H9 (cell line): ENCODE measurements at regions not wholly inside any gene's neighbourhood (a gene's known extent, or its start where the extent isn't known, plus 50 kb on each side); places are given as distances from the start of the nearest gene placed in this dataset.
A peak's percentile ranks its signal among the peaks of the same experiment; 100 is the strongest.

Experiments
- DNase-seq: peaks from one replicate; pipeline ENCODE4 v3.0.0-alpha.2; 2017
- H2AFZ ChIP-seq: one replicate; pipeline ENCODE4 v1.6.1; 2013; ENCODE audit warnings: mild to moderate bottlenecking, low read length, control low read depth, moderate library complexity
- H2AK5ac ChIP-seq: 2 replicates; pipeline ENCODE4 v1.6.1; 2013; ENCODE audit warnings: low read length, control low read depth, mixed read lengths; ENCODE audit not compliant: insufficient read length
- H2BK120ac ChIP-seq: one replicate; pipeline ENCODE4 v1.6.1; 2013; ENCODE audit warnings: low read depth, mild to moderate bottlenecking, low read length, control low read depth, inconsistent platforms; ENCODE audit not compliant: poor library complexity, severe bottlenecking
- H2BK12ac ChIP-seq: 2 replicates; pipeline ENCODE4 v1.6.1; 2013; ENCODE audit warnings: low read length, control low read depth, mixed read lengths, low read depth; ENCODE audit not compliant: insufficient read length
- H2BK15ac ChIP-seq: 2 replicates; pipeline ENCODE4 v1.6.1; 2013; ENCODE audit warnings: low read depth, low read length, control low read depth
- H2BK20ac ChIP-seq: one replicate; pipeline ENCODE4 v1.6.1; 2013; ENCODE audit warnings: low read depth, mild to moderate bottlenecking, low read length, control low read depth, inconsistent platforms; ENCODE audit not compliant: poor library complexity, severe bottlenecking
- H2BK5ac ChIP-seq: 2 replicates; pipeline ENCODE4 v1.6.1; 2013; ENCODE audit warnings: low read length, control low read depth, mixed read lengths; ENCODE audit not compliant: insufficient read length
- H3K14ac ChIP-seq: 2 replicates; pipeline ENCODE4 v1.6.1; 2013; ENCODE audit warnings: low read length, control low read depth; ENCODE audit not compliant: insufficient read depth
- H3K18ac ChIP-seq: 2 replicates; pipeline ENCODE4 v1.6.1; 2013; ENCODE audit warnings: low read depth, mild to moderate bottlenecking, mixed read lengths, low read length, control low read depth; ENCODE audit not compliant: insufficient read length
- H3K23ac ChIP-seq: 2 replicates; pipeline ENCODE4 v1.6.1; 2013; ENCODE audit warnings: low read length, control low read depth, mixed read lengths, low read depth; ENCODE audit not compliant: insufficient read length
- H3K23me2 ChIP-seq: 2 replicates; pipeline ENCODE4 v1.6.1; 2013; ENCODE audit warnings: low read depth, mild to moderate bottlenecking, mixed read lengths, low read length, control low read depth; ENCODE audit not compliant: insufficient read length, poor library complexity, severe bottlenecking
- H3K27ac ChIP-seq: 2 replicates; pipeline ENCODE4 v1.5.1; 2013; ENCODE audit warnings: low read length, control low read depth, mixed read lengths, low read depth; ENCODE audit not compliant: insufficient read length
- H3K27me3 ChIP-seq: 2 replicates; pipeline ENCODE4 v1.6.1; 2013; ENCODE audit warnings: low read length, control low read depth, inconsistent platforms; ENCODE audit not compliant: insufficient read depth
- H3K4ac ChIP-seq: 2 replicates; pipeline ENCODE4 v1.6.1; 2013; ENCODE audit warnings: low read depth, mild to moderate bottlenecking, control low read depth, inconsistent platforms, low read length, moderate library complexity
- H3K4me1 ChIP-seq: 2 replicates; pipeline ENCODE4 v1.6.1; 2013; ENCODE audit warnings: low read length, control low read depth, inconsistent platforms; ENCODE audit not compliant: insufficient read depth
- H3K4me2 ChIP-seq: 2 replicates; pipeline ENCODE4 v1.6.1; 2013; ENCODE audit warnings: low read length, control low read depth, mixed read lengths; ENCODE audit not compliant: insufficient read length, insufficient read depth
- H3K56ac ChIP-seq: 2 replicates; pipeline ENCODE4 v1.6.1; 2013; ENCODE audit warnings: low read depth, mild to moderate bottlenecking, mixed read lengths, low read length, control low read depth; ENCODE audit not compliant: insufficient read length
- H3K79me1 ChIP-seq: 2 replicates; pipeline ENCODE4 v1.6.1; 2013; ENCODE audit warnings: low read depth, mild to moderate bottlenecking, moderate library complexity, low read length, control low read depth, inconsistent platforms; ENCODE audit not compliant: insufficient read depth, poor library complexity, severe bottlenecking
- H3K79me2 ChIP-seq: 2 replicates; pipeline ENCODE4 v1.6.1; 2013; ENCODE audit warnings: low read length, control low read depth, inconsistent platforms; ENCODE audit not compliant: insufficient read depth
- H3K9ac ChIP-seq: 2 replicates; pipeline ENCODE4 v1.6.1; 2013; ENCODE audit warnings: low read length, control low read depth, mixed read lengths; ENCODE audit not compliant: insufficient read length; ENCODE audit errors: extremely low read depth
- H3K9me3 ChIP-seq: one replicate; pipeline ENCODE4 v1.6.1; 2013; ENCODE audit warnings: low read depth, low read length, inconsistent platforms; ENCODE audit not compliant: control insufficient read depth
- H3T11ph ChIP-seq: one replicate; pipeline ENCODE4 v1.6.1; 2013; ENCODE audit warnings: mild to moderate bottlenecking, low read length, control low read depth, inconsistent platforms
- H4K20me1 ChIP-seq: one replicate; pipeline ENCODE4 v1.6.1; 2013; ENCODE audit not compliant: control insufficient read depth, insufficient read length, insufficient read depth
- H4K5ac ChIP-seq: 2 replicates; pipeline ENCODE4 v1.6.1; 2013; ENCODE audit warnings: low read depth, mild to moderate bottlenecking, mixed read lengths, low read length, control low read depth; ENCODE audit not compliant: insufficient read length
- H4K8ac ChIP-seq: replicated peaks from 2 replicates; pipeline ENCODE4 v1.6.1; 2013; ENCODE audit warnings: low read length, control low read depth, mixed read lengths, low read depth; ENCODE audit not compliant: insufficient read length
- H4K91ac ChIP-seq: 2 replicates; pipeline ENCODE4 v1.6.1; 2013; ENCODE audit warnings: low read depth, mild to moderate bottlenecking, moderate library complexity, mixed read lengths, low read length, control low read depth; ENCODE audit not compliant: insufficient read length
- H3K27ac Mint-ChIP-seq, 3 experiments: 2 replicates in 2 of 3; 3 replicates in 1 of 3; pipeline ENCODE4 v1.8.0; 2020 to 2021; ENCODE audit warnings: mixed read lengths in 3 of 3, mild to moderate bottlenecking in 1 of 3, moderate library complexity in 1 of 3
- H3K27me3 Mint-ChIP-seq: 2 replicates; pipeline ENCODE4 v1.8.0; 2021; ENCODE audit warnings: low read depth, mild to moderate bottlenecking, moderate library complexity, mixed read lengths
- H3K36me3 Mint-ChIP-seq, 3 experiments: 2 replicates in 2 of 3; 3 replicates in 1 of 3; pipeline ENCODE4 v1.8.0; 2020 to 2021; ENCODE audit warnings: low read depth in 3 of 3, mixed read lengths in 3 of 3; ENCODE audit not compliant: insufficient read depth in 1 of 3
- H3K4me1 Mint-ChIP-seq, 2 experiments: 2 replicates each; pipeline ENCODE4 v1.8.0; 2020; ENCODE audit warnings: mixed read lengths in 2 of 2
- H3K4me3 Mint-ChIP-seq, 2 experiments: 2 replicates in 1 of 2; 3 replicates in 1 of 2; pipeline ENCODE4 v1.8.0; 2020 to 2021; ENCODE audit warnings: mild to moderate bottlenecking in 2 of 2, mixed read lengths in 2 of 2, moderate library complexity in 1 of 2
- H3K9me3 Mint-ChIP-seq, 2 experiments: 2 replicates in 1 of 2; 3 replicates in 1 of 2; pipeline ENCODE4 v1.8.0; 2020; ENCODE audit warnings: mild to moderate bottlenecking in 2 of 2, mixed read lengths in 2 of 2, moderate library complexity in 1 of 2
- WGBS: extraction: QIAGEN DNeasy Blood & Tissue Kit; methylation state at CpG from one replicate; pipeline ENCODE4 v1.1.7; 2013; ENCODE audit warnings: missing lambda C conversion rate, low lambda C conversion rate, mixed read lengths; ENCODE audit not compliant: insufficient read length; ENCODE audit errors: extremely low coverage; 5-methylcytosine and 5-hydroxymethylcytosine counted together
- TF ChIP-seq, protein P1 (sequence below): fragments of 200-600 bp; sonication (generic); conservative IDR thresholded peaks from 3 replicates; pipeline ENCODE4 v1.8.0; 2021; ENCODE audit warnings: antibody characterized with exemption, mild to moderate bottlenecking

DNA sequence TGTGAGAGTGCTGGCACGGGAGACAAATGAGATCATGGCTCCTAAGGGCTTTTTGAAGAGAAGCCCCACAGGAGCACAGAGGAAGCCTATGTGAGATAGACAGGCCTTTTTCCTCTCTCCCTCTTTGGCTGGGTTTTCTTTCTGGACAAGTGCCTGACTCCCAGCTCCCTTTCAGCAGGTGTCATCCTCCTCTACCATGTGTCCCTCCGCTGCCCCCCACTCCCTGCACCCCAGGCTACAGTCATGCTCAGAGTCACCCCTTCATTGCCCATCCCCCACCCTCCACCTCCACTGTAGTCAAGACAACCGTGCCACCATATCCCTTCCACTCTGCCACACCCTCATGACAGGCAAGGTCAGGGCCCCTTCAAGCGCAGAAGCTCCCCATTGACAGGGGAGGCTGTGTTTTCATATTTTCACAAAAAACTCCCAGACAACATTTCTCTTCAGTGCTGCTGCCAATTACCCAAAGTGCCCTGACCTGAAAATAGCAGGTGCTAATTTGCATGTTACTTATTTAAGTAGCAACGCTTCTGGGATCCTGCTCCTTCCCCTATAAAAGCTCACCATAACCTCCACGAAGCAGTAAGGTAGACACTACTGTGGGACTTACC is 92.1 kb upstream of the IPO9 start:
- no peak overlapping the region for H2AK5ac ChIP-seq
- no CpG with 5 or more reads among the region's 6 CpGs for WGBS
- H3K27me3 ChIP-seq: no peaks in the 10 kb centered on the region; the same call in 1 of the 2 replicates
- H3K79me2 ChIP-seq: no peaks in the 10 kb centered on the region; the same call in 1 of the 2 replicates
- no peak overlapping the region for H3K4ac ChIP-seq
- DNase-seq: no peak
- no peaks in the 10 kb centered on the region for H3K9me3 Mint-ChIP-seq
- no peak overlapping the region for H2BK120ac ChIP-seq
- no peak overlapping the region for H2AFZ ChIP-seq
- no peak overlapping the region for H3K9ac ChIP-seq
- no peaks in the 10 kb centered on the region for H3K79me1 ChIP-seq
- H4K5ac ChIP-seq: peak overlapping the region; percentile 15
- H4K20me1 ChIP-seq: no peaks in the 10 kb centered on the region
- peaks cover 31% of the 10 kb centered on the region for H3K4me1 ChIP-seq
- no peak overlapping the region for H2BK15ac ChIP-seq
- H3K36me3 Mint-ChIP-seq: peaks cover 0 to 2% (median 0%) of the 10 kb centered on the region in 3 experiments; a peak in 3 of 7 replicates
- H3K9me3 ChIP-seq: no peaks in the 10 kb centered on the region
- no peak overlapping the region for H3K4me2 ChIP-seq
- no peak overlapping the region for H4K8ac ChIP-seq
- H3K18ac ChIP-seq: peak overlapping the region; percentile 39
- no peak overlapping the region for H3K27ac ChIP-seq
- TF ChIP-seq, protein P1, sequence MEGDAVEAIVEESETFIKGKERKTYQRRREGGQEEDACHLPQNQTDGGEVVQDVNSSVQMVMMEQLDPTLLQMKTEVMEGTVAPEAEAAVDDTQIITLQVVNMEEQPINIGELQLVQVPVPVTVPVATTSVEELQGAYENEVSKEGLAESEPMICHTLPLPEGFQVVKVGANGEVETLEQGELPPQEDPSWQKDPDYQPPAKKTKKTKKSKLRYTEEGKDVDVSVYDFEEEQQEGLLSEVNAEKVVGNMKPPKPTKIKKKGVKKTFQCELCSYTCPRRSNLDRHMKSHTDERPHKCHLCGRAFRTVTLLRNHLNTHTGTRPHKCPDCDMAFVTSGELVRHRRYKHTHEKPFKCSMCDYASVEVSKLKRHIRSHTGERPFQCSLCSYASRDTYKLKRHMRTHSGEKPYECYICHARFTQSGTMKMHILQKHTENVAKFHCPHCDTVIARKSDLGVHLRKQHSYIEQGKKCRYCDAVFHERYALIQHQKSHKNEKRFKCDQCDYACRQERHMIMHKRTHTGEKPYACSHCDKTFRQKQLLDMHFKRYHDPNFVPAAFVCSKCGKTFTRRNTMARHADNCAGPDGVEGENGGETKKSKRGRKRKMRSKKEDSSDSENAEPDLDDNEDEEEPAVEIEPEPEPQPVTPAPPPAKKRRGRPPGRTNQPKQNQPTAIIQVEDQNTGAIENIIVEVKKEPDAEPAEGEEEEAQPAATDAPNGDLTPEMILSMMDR: no peak
- 0 out of 2 replicates have a peak overlapping the region, but pooled peaks have one; percentile 10 for H3K14ac ChIP-seq
- no peak overlapping the region for H4K91ac ChIP-seq
- H3K27ac Mint-ChIP-seq: peak overlapping the region; percentile 70 to 100 (median 99); a peak in 6 of 7 replicates
- peak overlapping the region; percentile 7 to 95; a peak in 2 of 5 replicates for H3K4me3 Mint-ChIP-seq
- no peak overlapping the region for H2BK5ac ChIP-seq
- H2BK20ac ChIP-seq: no peak overlapping the region
- H3T11ph ChIP-seq: no peak overlapping the region
- H3K23ac ChIP-seq: no peak overlapping the region
- peaks cover 21% of the 10 kb centered on the region for H3K23me2 ChIP-seq
- H3K4me1 Mint-ChIP-seq: peaks cover 56 to 63% of the 10 kb centered on the region in 2 experiments
- peaks cover 15% of the 10 kb centered on the region for H3K27me3 Mint-ChIP-seq
- H2BK12ac ChIP-seq: no peak overlapping the region
- H3K56ac ChIP-seq: no peak overlapping the region
